Ishikawa (cell line): ENCODE measurements at regions not wholly inside any gene's neighbourhood (a gene's known extent, or its start where the extent isn't known, plus 50 kb on each side); places are given as distances from the start of the nearest gene placed in this dataset.

ENCODE experiments used
- CREB1 ChIP-seq: IDR thresholded peaks from 2 replicates; pipeline ENCODE4 v1.6.1; 2012; ENCODE audit warnings: low read depth
- EGR1 ChIP-seq: IDR thresholded peaks from 2 replicates; pipeline ENCODE4 v1.6.1; 2012
- EP300 ChIP-seq: IDR thresholded peaks from 2 replicates; pipeline ENCODE4 v1.6.1; 2012; ENCODE audit warnings: borderline replicate concordance
- FOXM1 ChIP-seq: IDR thresholded peaks from 2 replicates; pipeline ENCODE4 v1.6.1; 2012; ENCODE audit warnings: low read depth, borderline replicate concordance
- MAX ChIP-seq: IDR thresholded peaks from 2 replicates; pipeline ENCODE4 v1.6.1; 2012
- RAD21 ChIP-seq: IDR thresholded peaks from 2 replicates; pipeline ENCODE4 v1.6.1; 2012; ENCODE audit warnings: low read depth
- REST ChIP-seq: IDR thresholded peaks from 2 replicates; pipeline ENCODE4 v1.6.1; 2012; ENCODE audit warnings: low read depth, mild to moderate bottlenecking
- TAF1 ChIP-seq: IDR thresholded peaks from 2 replicates; pipeline ENCODE4 v1.6.1; 2012; ENCODE audit warnings: low read depth, mild to moderate bottlenecking
- TCF12 ChIP-seq: IDR thresholded peaks from 2 replicates; pipeline ENCODE4 v1.6.1; 2012; ENCODE audit warnings: low read depth
- USF1 ChIP-seq: IDR thresholded peaks from 2 replicates; pipeline ENCODE4 v1.6.1; 2012

GRCh38 chr1:199898654-199899053 lies 128.9 kb upstream of the NR5A2 start:
- TF ChIP-seq REST (no peak), TCF12 (no peak), EP300 (no peak), CREB1 (no peak), USF1 (no peak), TAF1 (no peak), RAD21 (no peak), MAX (no peak), FOXM1 (no peak), EGR1 (no peak)
